ENCODE measurements at regions not wholly inside any gene's neighbourhood (a gene's known extent, or its start where the extent isn't known, plus 50 kb on each side); places are given as distances from the start of the nearest gene placed in this dataset.

DNA sequence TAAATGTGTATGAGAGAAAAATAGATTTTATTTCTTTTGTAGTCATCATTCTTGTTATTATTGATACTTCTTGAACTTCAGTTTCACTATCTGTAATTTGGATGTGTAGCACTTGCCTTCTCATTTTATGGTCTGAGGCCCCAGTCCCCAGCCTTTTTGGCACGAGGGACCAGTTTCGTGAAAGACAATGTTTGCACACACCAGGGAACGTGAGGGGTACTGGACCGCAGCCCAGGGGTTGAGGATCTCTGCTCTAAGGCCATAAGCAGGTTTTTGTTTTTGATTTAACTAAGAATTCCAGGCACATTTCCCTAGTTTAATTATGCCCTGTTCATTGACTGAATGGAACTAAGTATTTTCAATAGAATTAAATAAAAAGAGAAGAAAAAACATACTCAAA, 261.5 kb downstream of the BMP2 start:
- ChIA-PET CTCF (no interaction called here), POLR2A (no interaction called here)
- DNase-seq (ENCODE audit: low read depth, low spot score) = no peak
- TF ChIP-seq, protein P1, sequence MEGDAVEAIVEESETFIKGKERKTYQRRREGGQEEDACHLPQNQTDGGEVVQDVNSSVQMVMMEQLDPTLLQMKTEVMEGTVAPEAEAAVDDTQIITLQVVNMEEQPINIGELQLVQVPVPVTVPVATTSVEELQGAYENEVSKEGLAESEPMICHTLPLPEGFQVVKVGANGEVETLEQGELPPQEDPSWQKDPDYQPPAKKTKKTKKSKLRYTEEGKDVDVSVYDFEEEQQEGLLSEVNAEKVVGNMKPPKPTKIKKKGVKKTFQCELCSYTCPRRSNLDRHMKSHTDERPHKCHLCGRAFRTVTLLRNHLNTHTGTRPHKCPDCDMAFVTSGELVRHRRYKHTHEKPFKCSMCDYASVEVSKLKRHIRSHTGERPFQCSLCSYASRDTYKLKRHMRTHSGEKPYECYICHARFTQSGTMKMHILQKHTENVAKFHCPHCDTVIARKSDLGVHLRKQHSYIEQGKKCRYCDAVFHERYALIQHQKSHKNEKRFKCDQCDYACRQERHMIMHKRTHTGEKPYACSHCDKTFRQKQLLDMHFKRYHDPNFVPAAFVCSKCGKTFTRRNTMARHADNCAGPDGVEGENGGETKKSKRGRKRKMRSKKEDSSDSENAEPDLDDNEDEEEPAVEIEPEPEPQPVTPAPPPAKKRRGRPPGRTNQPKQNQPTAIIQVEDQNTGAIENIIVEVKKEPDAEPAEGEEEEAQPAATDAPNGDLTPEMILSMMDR (IDR thresholded peaks at IDR 0.05; ENCODE audit: low read depth, low read length) = no peak
- H3K27me3 ChIP-seq (ENCODE audit: control insufficient read depth, insufficient read depth, low read length) = no peaks in the 10 kb centered on the region
- H3K4me3 ChIP-seq (ENCODE audit: low read depth, low read length) = no peak overlapping the region
- no peak overlapping the region for H3K27ac ChIP-seq (ENCODE audit: low read depth, low read length)
- no peaks in the 10 kb centered on the region for H3K9me3 ChIP-seq (ENCODE audit: control insufficient read depth, insufficient read depth, low read length)

DNA sequence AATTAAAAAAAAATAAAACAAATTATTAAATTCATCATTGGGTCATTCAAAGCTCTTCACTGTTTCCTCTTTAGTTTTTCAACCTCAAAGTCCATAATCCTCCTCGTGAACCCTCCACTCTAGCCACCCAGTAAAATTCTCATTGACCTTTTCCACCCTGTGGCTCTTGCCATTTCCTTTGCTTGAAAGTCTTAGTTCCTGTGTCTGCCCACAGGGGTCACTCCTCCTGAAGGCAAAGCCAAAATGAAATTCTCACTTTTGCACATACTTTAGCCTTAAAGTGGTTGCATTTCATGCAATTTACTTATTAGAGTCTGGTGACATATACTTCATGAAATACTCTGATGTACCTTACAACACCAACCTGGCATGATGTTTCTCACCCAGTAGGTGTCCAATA, 263.7 kb downstream of the BMP2 start:
- Histone ChIP-seq H3K9me3 (ENCODE audit: control insufficient read depth, insufficient read depth, low read length) (no peaks in the 10 kb centered on the region), H3K27ac (ENCODE audit: low read depth, low read length) (no peak overlapping the region), H3K4me3 (ENCODE audit: low read depth, low read length) (no peak overlapping the region), H3K27me3 (ENCODE audit: control insufficient read depth, insufficient read depth, low read length) (no peaks in the 10 kb centered on the region)
- ChIA-PET CTCF (no interaction called here), POLR2A (no interaction called here)
- no peak for DNase-seq (ENCODE audit: low read depth, low spot score)
- TF ChIP-seq, protein P1 (IDR thresholded peaks at IDR 0.05; ENCODE audit: low read depth, low read length) = no peak

DNA sequence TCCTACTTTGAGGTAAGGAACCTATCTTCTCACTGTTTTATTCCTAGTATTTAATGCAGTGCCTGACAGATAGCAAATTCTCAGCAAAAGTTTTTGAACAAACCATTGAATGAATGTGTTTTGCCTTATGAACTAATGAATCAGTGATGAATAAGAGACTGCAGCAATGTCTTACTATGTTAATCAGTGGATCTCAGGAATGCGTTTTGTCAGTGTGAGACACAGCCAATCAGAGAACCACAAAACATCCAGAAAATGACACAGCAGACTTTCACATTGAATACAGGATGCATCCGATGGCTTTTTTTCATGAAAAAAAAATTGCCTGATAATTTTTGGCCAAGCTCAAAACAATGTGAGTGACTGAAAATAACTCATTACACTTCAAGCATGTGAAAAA, 270.5 kb downstream of the BMP2 start:
- H3K4me3 ChIP-seq (ENCODE audit: low read depth, low read length) = no peak overlapping the region
- no peaks in the 10 kb centered on the region for H3K27me3 ChIP-seq (ENCODE audit: control insufficient read depth, insufficient read depth, low read length)
- ChIA-PET POLR2A (no interaction called here), CTCF (no interaction called here)
- TF ChIP-seq, protein P1 (IDR thresholded peaks at IDR 0.05; ENCODE audit: low read depth, low read length) = no peak
- H3K27ac ChIP-seq (ENCODE audit: low read depth, low read length) = no peak overlapping the region
- no peak for DNase-seq (ENCODE audit: low read depth, low spot score)
- no peaks in the 10 kb centered on the region for H3K9me3 ChIP-seq (ENCODE audit: control insufficient read depth, insufficient read depth, low read length)

DNA sequence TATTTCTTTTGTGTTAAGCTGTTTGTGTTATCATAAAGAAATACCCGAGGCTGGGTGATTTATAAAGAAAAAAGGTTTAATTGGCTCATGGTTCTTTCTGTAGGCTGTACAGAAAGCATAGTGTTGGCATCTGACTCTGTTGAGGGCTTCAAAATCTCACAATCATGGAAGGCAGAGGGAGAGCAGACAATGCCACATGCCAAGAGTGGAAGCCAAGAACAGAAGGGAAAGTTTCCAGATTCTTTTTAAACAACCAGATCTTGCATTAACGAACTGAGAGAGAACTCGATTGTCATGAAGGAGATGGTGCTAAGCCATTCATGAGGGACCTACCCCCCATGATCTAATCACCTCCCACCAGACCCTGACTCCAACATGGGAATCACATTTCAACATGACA, 290.1 kb downstream of the BMP2 start:
- ChIA-PET POLR2A (no interaction called here), CTCF (no interaction called here)
- H3K27me3 ChIP-seq (ENCODE audit: control insufficient read depth, insufficient read depth, low read length) = no peaks in the 10 kb centered on the region
- no peak overlapping the region for H3K27ac ChIP-seq (ENCODE audit: low read depth, low read length)
- DNase-seq (ENCODE audit: low read depth, low spot score) = no peak
- peaks cover 7% of the 10 kb centered on the region for H3K9me3 ChIP-seq (ENCODE audit: control insufficient read depth, insufficient read depth, low read length)
- H3K4me3 ChIP-seq (ENCODE audit: low read depth, low read length) = no peak overlapping the region
- TF ChIP-seq, protein P1 (IDR thresholded peaks at IDR 0.05; ENCODE audit: low read depth, low read length) = no peak

DNA sequence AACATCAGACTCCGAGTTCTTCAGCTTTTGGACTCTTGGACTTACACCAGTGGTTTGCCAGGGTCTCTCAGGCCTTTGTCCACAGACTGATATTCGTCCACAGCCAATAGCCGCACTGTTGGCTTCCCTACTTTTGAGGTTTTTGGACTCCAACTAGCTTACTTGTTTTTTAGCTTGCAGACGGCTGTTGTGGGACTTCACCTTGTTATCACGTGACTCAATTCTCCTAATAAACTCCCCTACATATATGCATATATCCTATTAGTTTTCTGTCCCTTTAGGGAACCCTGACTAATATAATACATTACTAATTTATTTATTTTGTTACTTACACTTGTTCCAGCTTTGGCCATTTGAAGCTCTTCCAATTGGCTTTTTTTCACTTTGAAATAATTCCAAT, 311.3 kb downstream of the BMP2 start:
- Histone ChIP-seq H3K27me3 (ENCODE audit: control insufficient read depth, insufficient read depth, low read length) (no peaks in the 10 kb centered on the region), H3K4me3 (ENCODE audit: low read depth, low read length) (no peak overlapping the region), H3K27ac (ENCODE audit: low read depth, low read length) (no peak overlapping the region), H3K9me3 (ENCODE audit: control insufficient read depth, insufficient read depth, low read length) (no peaks in the 10 kb centered on the region)
- no peak for DNase-seq (ENCODE audit: low read depth, low spot score)
- ChIA-PET CTCF (no interaction called here), POLR2A (no interaction called here)
- TF ChIP-seq, protein P1 (IDR thresholded peaks at IDR 0.05; ENCODE audit: low read depth, low read length) = no peak
